K562 (cell line): ENCODE measurements at regions not wholly inside any gene's neighbourhood (a gene's known extent, or its start where the extent isn't known, plus 50 kb on each side); places are given as distances from the start of the nearest gene placed in this dataset.

ENCODE experiments used
- ATAC-seq: fragments of 200-7000 bp; cut with Tn5 transposase; 3 replicates; pipeline ENCODE4 v1.9.1; 2020; ENCODE audit warnings: moderate library complexity
- BruUV-seq: library from RNA; stranded (reverse); fragments of 400-500 nt; replicated peaks from 2 replicates; lab custom pipeline; 2021; lab: Mats Ljungman, UMichigan
- CTCF ChIA-PET: fragments of 300-600 bp; formaldehyde crosslinking; extraction: SDS; loops from one replicate; lab custom pipeline; 2021; ENCODE audit warnings: low intra/inter-chr PET ratio; lab: Yijun Ruan, JAX
- POLR2A ChIA-PET: fragments of 300-600, 350-650 bp; sonication (Branson Sonifier 250); formaldehyde crosslinking; extraction: SDS; loops from one replicate; lab custom pipeline; 2021; ENCODE audit warnings: antibody characterized with exemption, inconsistent platforms; lab: Yijun Ruan, JAX
- DNase-seq, 4 experiments: peaks; one replicate each; pipeline versions ENCODE4 v3.0.0 to v3.0.0-alpha.2; 2011 to 2018; ENCODE audit warnings: low spot score in 3 of 4, mixed read lengths in 3 of 4; ENCODE audit errors: extremely low read depth in 1 of 4
- FAIRE-seq: peaks from 2 replicates; lab custom pipeline; 2011; peaks lifted over from hg19 to GRCh38; lab: Jason Lieb, UNC
- H2AFZ ChIP-seq: 2 replicates; pipeline ENCODE4 v1.6.0; 2011; ENCODE audit warnings: low read depth, low read length, control low read depth, inconsistent platforms
- H3K27ac ChIP-seq: fragments of 200-600 bp; 3 replicates; pipeline ENCODE4 v1.8.0; 2011; ENCODE audit warnings: low read depth, mild to moderate bottlenecking, control low read depth, inconsistent platforms, low read length, moderate library complexity, mixed read lengths; ENCODE audit errors: extremely low read depth
- H3K27me3 ChIP-seq, 2 experiments: fragments of 300-600 bp in 1 of 2; 2 replicates in 1 of 2; 3 replicates in 1 of 2; pipeline versions ENCODE4 v1.6.0 to v1.8.0; 2011; ENCODE audit warnings: inconsistent platforms in 2 of 2, low read length in 2 of 2, mild to moderate bottlenecking in 1 of 2, mixed read lengths in 1 of 2, moderate library complexity in 1 of 2; ENCODE audit not compliant: control insufficient read depth in 2 of 2, insufficient read depth in 2 of 2
- H3K36me3 ChIP-seq: fragments of 300-600 bp; 3 replicates; pipeline ENCODE4 v1.8.0; 2011; ENCODE audit warnings: mild to moderate bottlenecking, low read length, inconsistent platforms; ENCODE audit not compliant: control insufficient read depth, insufficient read depth
- H3K4me1 ChIP-seq, 2 experiments: fragments of 200-600 bp in 1 of 2; replicated peaks in 1 of 2; 2 replicates in 1 of 2; 3 replicates in 1 of 2; pipeline versions ENCODE4 v1.5.1 to v1.8.0; 2011; ENCODE audit warnings: inconsistent platforms in 2 of 2, low read length in 2 of 2, mild to moderate bottlenecking in 1 of 2, mixed read lengths in 1 of 2, moderate library complexity in 1 of 2; ENCODE audit not compliant: control insufficient read depth in 2 of 2, insufficient read depth in 2 of 2
- H3K4me2 ChIP-seq: 2 replicates; pipeline ENCODE4 v1.6.1; 2011; ENCODE audit warnings: low read length, control low read depth, inconsistent platforms, mixed read lengths; ENCODE audit not compliant: insufficient read depth
- H3K4me3 ChIP-seq: fragments of 200-600 bp; sonication (generic), shearing (Covaris generic); 2 replicates; pipeline ENCODE4 v1.5.1; 2016; ENCODE audit warnings: control low read depth, inconsistent platforms
- H3K79me2 ChIP-seq: fragments of 200-600 bp; 3 replicates; pipeline ENCODE4 v1.8.0; 2011; ENCODE audit warnings: low read length, inconsistent platforms; ENCODE audit not compliant: control insufficient read depth, insufficient read depth
- H3K9ac ChIP-seq, 2 experiments: 2 replicates each; pipeline versions ENCODE4 v1.6.0 to v1.6.1; 2011; ENCODE audit warnings: low read depth in 2 of 2, low read length in 2 of 2, control low read depth in 1 of 2, inconsistent platforms in 1 of 2, mild to moderate bottlenecking in 1 of 2, mixed read lengths in 1 of 2; ENCODE audit not compliant: insufficient read depth in 1 of 2
- H3K9me1 ChIP-seq: one replicate; pipeline ENCODE4 v1.6.0; 2011; ENCODE audit warnings: inconsistent platforms, mild to moderate bottlenecking, low read length, moderate library complexity; ENCODE audit not compliant: control insufficient read depth, insufficient read depth
- H3K9me3 ChIP-seq: replicated peaks from 2 replicates; pipeline ENCODE4 v1.5.1; 2011; ENCODE audit warnings: low read depth, low read length, inconsistent platforms; ENCODE audit not compliant: control insufficient read depth, insufficient read depth
- H4K20me1 ChIP-seq: replicated peaks from 2 replicates; pipeline ENCODE4 v1.6.1; 2011; ENCODE audit warnings: low read length, inconsistent platforms, mixed read lengths; ENCODE audit not compliant: control insufficient read depth, insufficient read depth
- ARHGAP35 ChIP-seq: fragments of 450-650 bp; IDR thresholded peaks from 2 replicates; pipeline ENCODE4 v1.6.1; 2018; ENCODE audit not compliant: partially characterized antibody
- BDP1 ChIP-seq: IDR thresholded peaks from 3 replicates; pipeline ENCODE4 v1.6.1; 2011; ENCODE audit not compliant: insufficient read length, insufficient read depth
- CTCFL ChIP-seq: IDR thresholded peaks from 2 replicates; pipeline ENCODE4 v1.6.1; 2011; ENCODE audit warnings: borderline replicate concordance, low read depth, mild to moderate bottlenecking, moderate library complexity, low read length; ENCODE audit not compliant: insufficient read depth, poor library complexity, severe bottlenecking
- FOS ChIP-seq: IDR thresholded peaks from 3 replicates; pipeline ENCODE4 v1.6.1; 2011; ENCODE audit not compliant: insufficient read length; ENCODE audit errors: extremely low read depth
- HLTF ChIP-seq: fragments of 450-650 bp; IDR thresholded peaks from 2 replicates; pipeline ENCODE4 v1.6.1; 2016
- HNRNPLL ChIP-seq: fragments of 200-400 bp; formaldehyde crosslinking; IDR thresholded peaks from 2 replicates; pipeline ENCODE4 v1.6.1; 2017; ENCODE audit warnings: low read length, low read depth, mild to moderate bottlenecking; ENCODE audit not compliant: poor library complexity, severe bottlenecking
- MLX ChIP-seq, 2 experiments: fragments of 450-650 bp in 1 of 2; sonication (generic) in 1 of 2; formaldehyde crosslinking; conservative IDR thresholded peaks; 2 replicates each; pipeline versions ENCODE4 v1.4.0 to v1.8.1; 2020 to 2022; ENCODE audit warnings: mild to moderate bottlenecking in 1 of 2, missing genetic modification reagents in 1 of 2
- NFXL1 ChIP-seq: fragments of 450-650 bp; formaldehyde crosslinking; IDR thresholded peaks from 2 replicates; pipeline ENCODE4 v1.4.0; 2021; ENCODE audit warnings: mild to moderate bottlenecking
- NR3C1 ChIP-seq: sonication (generic); formaldehyde crosslinking; IDR thresholded peaks from 2 replicates; pipeline ENCODE4 v1.8.1; 2022; ENCODE audit warnings: missing genetic modification reagents
- POLR3A ChIP-seq: IDR thresholded peaks from 2 replicates; pipeline ENCODE4 v1.6.1; 2011; ENCODE audit warnings: borderline replicate concordance, mild to moderate bottlenecking, moderate library complexity; ENCODE audit not compliant: insufficient read length, insufficient read depth; ENCODE audit errors: extremely low read depth
- PURB ChIP-seq: sonication (generic); formaldehyde crosslinking; IDR thresholded peaks from 2 replicates; pipeline ENCODE4 v1.9.0; 2021; ENCODE audit warnings: low read depth, mild to moderate bottlenecking, missing genetic modification reagents
- SAP30 ChIP-seq: fragments of 200-600 bp; sonication (generic); IDR thresholded peaks from 2 replicates; pipeline ENCODE4 v1.6.1; 2012; ENCODE audit warnings: borderline replicate concordance, low read depth, mild to moderate bottlenecking, moderate library complexity, low read length, control low read depth, inconsistent platforms; ENCODE audit not compliant: insufficient read depth, poor library complexity, severe bottlenecking
- SMAD2 ChIP-seq: fragments of 150-350 bp; IDR thresholded peaks from 2 replicates; pipeline ENCODE4 v1.6.1; 2014; ENCODE audit warnings: low read depth, mild to moderate bottlenecking, low read length
- SUPT5H ChIP-seq: fragments of 450-650 bp; IDR thresholded peaks from 2 replicates; pipeline ENCODE4 v1.6.1; 2016
- TARDBP ChIP-seq: fragments of 450-650 bp; IDR thresholded peaks from 2 replicates; pipeline ENCODE4 v1.6.1; 2016
- TCF7L2 ChIP-seq: fragments of 150-350 bp; IDR thresholded peaks from 2 replicates; pipeline ENCODE4 v1.6.1; 2016; ENCODE audit warnings: low read depth, mild to moderate bottlenecking, low read length, moderate library complexity
- ZFP36 ChIP-seq: fragments of 150-350 bp; IDR thresholded peaks from 2 replicates; pipeline ENCODE4 v1.6.1; 2018; ENCODE audit warnings: low read length, low read depth; ENCODE audit not compliant: partially characterized antibody
- ZNF431 ChIP-seq: sonication (generic); formaldehyde crosslinking; IDR thresholded peaks from 2 replicates; pipeline ENCODE4 v1.8.0; 2022; ENCODE audit warnings: mild to moderate bottlenecking, missing genetic modification reagents
- ZNF436 ChIP-seq: fragments of 250-450, 450-650 bp; sonication (Bioruptor Pico); formaldehyde crosslinking; IDR thresholded peaks from 2 replicates; pipeline ENCODE4 v1.7.0; 2020; ENCODE audit warnings: mild to moderate bottlenecking
- in situ Hi-C: fragments of 300-500 bp; cut with MboI; formaldehyde crosslinking; loops from 4 replicates; pipeline ENCODE4 v1.15.0; 2018; ENCODE audit warnings: inconsistent platforms, mixed read lengths
- intact Hi-C: fragments of 100-400 bp; cut with micrococcal nuclease; formaldehyde crosslinking; loops from 2 replicates; pipeline ENCODE4 v1.14.2; 2022
- TF ChIP-seq, protein P1 (sequence below): IDR thresholded peaks from 2 replicates; pipeline ENCODE4 v1.6.1; 2012; ENCODE audit warnings: low read depth, low read length, improper control_type of control experiment, borderline replicate concordance

DNA sequence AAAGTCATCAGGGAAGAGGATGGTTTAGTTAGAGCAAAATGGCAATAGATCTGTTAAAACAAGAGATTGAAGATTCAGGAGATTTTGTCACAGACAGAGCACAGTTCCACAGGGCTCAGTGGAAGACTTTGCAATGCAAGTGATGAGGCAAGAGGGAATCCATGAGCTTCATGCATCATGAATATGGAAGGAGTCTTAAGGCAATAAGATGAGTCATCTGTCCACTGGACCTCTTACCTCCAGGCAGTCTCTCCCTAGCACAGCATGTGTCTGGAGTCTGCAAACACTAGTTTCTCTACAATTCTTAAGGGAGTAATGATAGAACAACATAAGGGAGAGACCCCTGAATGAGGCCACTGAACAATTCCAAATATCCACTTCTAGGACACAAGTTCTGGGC lies 245.7 kb downstream of the NXPE2 start:
- no TSS peak for BruUV-seq
- CTCF ChIA-PET, result no interaction called here
- H3K4me1 ChIP-seq, result no peaks in the 10 kb centered on the region
- no peak for ATAC-seq
- TF ChIP-seq, protein P1, sequence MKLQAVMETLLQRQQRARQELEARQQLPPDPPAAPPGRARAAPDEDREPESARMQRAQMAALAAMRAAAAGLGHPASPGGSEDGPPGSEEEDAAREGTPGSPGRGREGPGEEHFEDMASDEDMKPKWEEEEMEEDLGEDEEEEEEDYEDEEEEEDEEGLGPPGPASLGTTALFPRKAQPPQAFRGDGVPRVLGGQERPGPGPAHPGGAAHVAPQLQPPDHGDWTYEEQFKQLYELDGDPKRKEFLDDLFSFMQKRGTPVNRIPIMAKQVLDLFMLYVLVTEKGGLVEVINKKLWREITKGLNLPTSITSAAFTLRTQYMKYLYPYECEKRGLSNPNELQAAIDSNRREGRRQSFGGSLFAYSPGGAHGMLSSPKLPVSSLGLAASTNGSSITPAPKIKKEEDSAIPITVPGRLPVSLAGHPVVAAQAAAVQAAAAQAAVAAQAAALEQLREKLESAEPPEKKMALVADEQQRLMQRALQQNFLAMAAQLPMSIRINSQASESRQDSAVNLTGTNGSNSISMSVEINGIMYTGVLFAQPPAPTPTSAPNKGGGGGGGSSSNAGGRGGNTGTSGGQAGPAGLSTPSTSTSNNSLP, result no peak
- TF ChIP-seq HLTF, result no peak
- TF ChIP-seq HNRNPLL, result no peak
- no peak for TF ChIP-seq ARHGAP35
- TF ChIP-seq ZFP36, result no peak
- TF ChIP-seq TARDBP, result no peak
- TF ChIP-seq ZNF431 (CRISPR knock-in tag), result no peak
- no peak for TF ChIP-seq MLX (CRISPR knock-in tag; conservative IDR thresholded peaks at IDR 0.05)
- no peak for TF ChIP-seq BDP1
- TF ChIP-seq PURB (CRISPR knock-in tag), result no peak
- TF ChIP-seq NFXL1 (CRISPR knock-in tag), result no peak
- TF ChIP-seq SUPT5H, result no peak
- TF ChIP-seq FOS, result no peak
- no peak for TF ChIP-seq TCF7L2
- no peak for TF ChIP-seq POLR3A
- TF ChIP-seq NR3C1 (CRISPR knock-in tag), result no peak
- no peak for TF ChIP-seq ZNF436 (CRISPR knock-in tag)
- TF ChIP-seq CTCFL, result no peak
- TF ChIP-seq SAP30, result no peak
- TF ChIP-seq SMAD2, result no peak
- TF ChIP-seq, all 486 proteins: peak for 0
- no peak overlapping the region for H3K4me3 ChIP-seq
- in situ Hi-C loops, result no loop called here
- no peaks in the 10 kb centered on the region for H3K9me3 ChIP-seq
- H2AFZ ChIP-seq, result no peak overlapping the region
- intact Hi-C loops, result no loop called here
- H3K79me2 ChIP-seq, result no peaks in the 10 kb centered on the region
- H3K27ac ChIP-seq, result no peak overlapping the region
- no peaks in the 10 kb centered on the region for H3K9me1 ChIP-seq
- H3K36me3 ChIP-seq, result no peaks in the 10 kb centered on the region
- DNase-seq (no peak), FAIRE-seq (no peak)
- H3K9ac ChIP-seq, result no peak overlapping the region
- POLR2A ChIA-PET, result no interaction called here
- H3K27me3 ChIP-seq, result no peaks in the 10 kb centered on the region
- no peak overlapping the region for H3K4me2 ChIP-seq
- H4K20me1 ChIP-seq, result no peaks in the 10 kb centered on the region
